CD14-positive monocyte (primary cell): ENCODE measurements at regions not wholly inside any gene's neighbourhood (a gene's known extent, or its start where the extent isn't known, plus 50 kb on each side); places are given as distances from the start of the nearest gene placed in this dataset.

ENCODE experiments used
- DNase-seq, 3 donors: peaks; one replicate each; pipeline ENCODE4 v3.0.0-alpha.2; 2011 to 2022
- H2AFZ ChIP-seq: 2 replicates; pipeline ENCODE4 v1.6.0; 2012; ENCODE audit warnings: mild to moderate bottlenecking, low read depth, low read length, inconsistent platforms; ENCODE audit not compliant: insufficient read depth, poor library complexity, severe bottlenecking
- H3K27ac ChIP-seq, 2 donors: 1 replicate in 1 of 2; 2 replicates in 1 of 2; pipeline ENCODE4 v1.5.1; 2012 to 2013; ENCODE audit warnings: low read length in 2 of 2, control low read depth in 1 of 2, inconsistent platforms in 1 of 2, low read depth in 1 of 2, mild to moderate bottlenecking in 1 of 2
- H3K27me3 ChIP-seq, 2 donors: one replicate each; pipeline versions ENCODE4 v1.6.0 to v1.6.1; 2011 to 2013; ENCODE audit warnings: low read length in 2 of 2; ENCODE audit not compliant: control insufficient read depth in 2 of 2, insufficient read depth in 2 of 2
- H3K36me3 ChIP-seq, 2 donors: replicated peaks in 1 of 2; 1 replicate in 1 of 2; 2 replicates in 1 of 2; pipeline versions ENCODE4 v1.5.1 to v1.6.1; 2012 to 2013; ENCODE audit warnings: low read length in 2 of 2, control low read depth in 1 of 2, inconsistent platforms in 1 of 2, mild to moderate bottlenecking in 1 of 2; ENCODE audit not compliant: insufficient read depth in 2 of 2, control insufficient read depth in 1 of 2
- H3K4me1 ChIP-seq, 2 donors: 1 replicate in 1 of 2; 2 replicates in 1 of 2; pipeline versions ENCODE4 v1.5.1 to v1.6.1; 2012 to 2013; ENCODE audit warnings: low read length in 2 of 2, control low read depth in 1 of 2, inconsistent platforms in 1 of 2, mild to moderate bottlenecking in 1 of 2, moderate library complexity in 1 of 2; ENCODE audit not compliant: insufficient read depth in 2 of 2, control insufficient read depth in 1 of 2
- H3K4me2 ChIP-seq: replicated peaks from 2 replicates; pipeline ENCODE3; 2012; ENCODE audit warnings: low read length, moderate library complexity, mild to moderate bottlenecking; ENCODE audit not compliant: poor library complexity, severe bottlenecking; ENCODE audit errors: extremely low read depth
- H3K4me3 ChIP-seq, 3 experiments: fragments of 200-600 bp in 1 of 3; sonication (generic) in 1 of 3; replicated peaks in 1 of 3; 1 replicate in 2 of 3; 2 replicates in 1 of 3; pipeline ENCODE4 v1.5.1; 2011 to 2013; ENCODE audit warnings: low read length in 3 of 3, mild to moderate bottlenecking in 3 of 3, control low read depth in 2 of 3, low read depth in 2 of 3, inconsistent platforms in 1 of 3, moderate library complexity in 1 of 3
- H3K79me2 ChIP-seq: 2 replicates; pipeline ENCODE4 v1.6.0; 2012; ENCODE audit warnings: mild to moderate bottlenecking, control low read depth, inconsistent platforms, low read length, moderate library complexity; ENCODE audit not compliant: insufficient read depth
- H3K9ac ChIP-seq: 2 replicates; pipeline ENCODE4 v1.6.0; 2017; ENCODE audit warnings: low read length, mild to moderate bottlenecking; ENCODE audit not compliant: insufficient read depth, poor library complexity, severe bottlenecking
- H3K9me3 ChIP-seq, 2 donors: replicated peaks in 1 of 2; 1 replicate in 1 of 2; 2 replicates in 1 of 2; pipeline versions ENCODE4 v1.5.1 to v1.6.1; 2012 to 2013; ENCODE audit warnings: low read length in 2 of 2, control low read depth in 1 of 2; ENCODE audit not compliant: control insufficient read depth in 1 of 2, insufficient read depth in 1 of 2
- H4K20me1 ChIP-seq: 2 replicates; pipeline ENCODE4 v1.6.0; 2012; ENCODE audit warnings: mild to moderate bottlenecking, low read length, control low read depth, moderate library complexity; ENCODE audit not compliant: insufficient read depth
- H3K27ac Mint-ChIP-seq, 7 donors: one replicate each; pipeline ENCODE4 v1.8.0; 2020; ENCODE audit warnings: mild to moderate bottlenecking in 7 of 7, mixed read lengths in 7 of 7, moderate library complexity in 6 of 7, inconsistent platforms in 2 of 7
- H3K27me3 Mint-ChIP-seq, 3 donors: one replicate each; pipeline ENCODE4 v1.8.0; 2021 to 2022; ENCODE audit warnings: low read depth in 3 of 3, mild to moderate bottlenecking in 3 of 3, mixed read lengths in 3 of 3, moderate library complexity in 3 of 3, inconsistent platforms in 1 of 3
- H3K36me3 Mint-ChIP-seq, 2 donors: one replicate each; pipeline ENCODE4 v1.8.0; 2020; ENCODE audit warnings: mixed read lengths in 2 of 2, inconsistent platforms in 1 of 2, mild to moderate bottlenecking in 1 of 2
- H3K4me1 Mint-ChIP-seq: one replicate; pipeline ENCODE4 v1.8.0; 2020; ENCODE audit warnings: mild to moderate bottlenecking, mixed read lengths
- H3K4me3 Mint-ChIP-seq, 2 donors: one replicate each; pipeline ENCODE4 v1.8.0; 2020; ENCODE audit warnings: mild to moderate bottlenecking in 2 of 2, mixed read lengths in 2 of 2, moderate library complexity in 1 of 2
- H3K9me3 Mint-ChIP-seq, 7 donors: one replicate each; pipeline ENCODE4 v1.8.0; 2020 to 2022; ENCODE audit warnings: mixed read lengths in 7 of 7, mild to moderate bottlenecking in 6 of 7, moderate library complexity in 6 of 7, inconsistent platforms in 2 of 7
- CTCF ChIP-seq: fragments of 200-600 bp; IDR thresholded peaks from one replicate; pipeline ENCODE4 v1.8.0; 2022; ENCODE audit warnings: antibody characterized with exemption, mild to moderate bottlenecking
- WGBS: methylation state at CpG from one replicate; pipeline ENCODE4 v1.1.5; 2013; ENCODE audit warnings: missing lambda C conversion rate; ENCODE audit not compliant: insufficient coverage; 5-methylcytosine and 5-hydroxymethylcytosine counted together
- intact Hi-C, 2 donors: fragments of 100-400 bp; cut with micrococcal nuclease; formaldehyde crosslinking; loops; one replicate each; pipeline versions ENCODE4 v1.15.0 to v1.15.1; 2023

GRCh38 chr11:110003426-110003825 is 89.8 kb upstream of the ZC3H12C start:
- Mint-ChIP-seq H3K36me3 (no peaks in the 10 kb centered on the region), H3K27me3 (peaks cover 0 to 3% (median 2%) of the 10 kb centered on the region in 3 donors), H3K9me3 (no peaks in the 10 kb centered on the region), H3K4me1 (peaks cover 10% of the 10 kb centered on the region), H3K27ac (no peak overlapping the region), H3K4me3 (no peak overlapping the region)
- H2AFZ ChIP-seq = no peak overlapping the region
- H3K36me3 ChIP-seq = no peaks in the 10 kb centered on the region
- no peaks in the 10 kb centered on the region for H3K9me3 ChIP-seq
- DNase-seq = no peak
- no peaks in the 10 kb centered on the region for H3K27me3 ChIP-seq
- H3K27ac ChIP-seq = no peak overlapping the region
- no peak overlapping the region for H3K9ac ChIP-seq
- no peak overlapping the region for H3K4me2 ChIP-seq
- peaks cover 0 to 6% of the 10 kb centered on the region in 2 donors for H3K4me1 ChIP-seq
- H4K20me1 ChIP-seq = no peaks in the 10 kb centered on the region
- intact Hi-C loops = loop anchor here in 1 of 2 donors (5.0 kb wide), 1 partner anchor 56 kb away; no protein-coding TSS in a partner anchor
- no peak for TF ChIP-seq CTCF
- WGBS = no CpG with 5 or more reads among the region's 3 CpGs
- no peak overlapping the region for H3K4me3 ChIP-seq
- no peaks in the 10 kb centered on the region for H3K79me2 ChIP-seq

- no peak for TF ChIP-seq CTCF
- Histone ChIP-seq H3K79me2 (no peaks in the 10 kb centered on the region), H3K27me3 (no peaks in the 10 kb centered on the region), H4K20me1 (no peaks in the 10 kb centered on the region), H3K36me3 (no peaks in the 10 kb centered on the region), H2AFZ (no peak overlapping the region), H3K9ac (no peak overlapping the region), H3K4me1 (no peaks in the 10 kb centered on the region), H3K4me2 (no peak overlapping the region), H3K4me3 (no peak overlapping the region), H3K27ac (no peak overlapping the region), H3K9me3 (peaks cover 0 to 8% of the 10 kb centered on the region in 2 donors)
- H3K4me1 Mint-ChIP-seq = peaks cover 2% of the 10 kb centered on the region
- no peak overlapping the region for H3K27ac Mint-ChIP-seq
- intact Hi-C loops = no loop called here
- no peak overlapping the region for H3K4me3 Mint-ChIP-seq
- peaks cover 10 to 25% (median 19%) of the 10 kb centered on the region in 7 donors for H3K9me3 Mint-ChIP-seq
- peaks cover 0 to 2% (median 1%) of the 10 kb centered on the region in 3 donors for H3K27me3 Mint-ChIP-seq
- no CpG with 5 or more reads among the region's 1 CpG for WGBS
- H3K36me3 Mint-ChIP-seq = no peaks in the 10 kb centered on the region
- DNase-seq = no peak
Observed at GRCh38 chr11:110011595-110011994, 81.6 kb upstream of the ZC3H12C start.
